Activated T-helper 1 cell treated with anti-CD3 and anti-CD28 coated beads, Interleukin-12 subunit alpha, Interleukin-12 subunit beta, Interleukin-2, Interleukin-4 antibody, amounts not matched to agents 30 ng/mL and 10 ng/mL and 1 ng/mL, durations not matched to agents 14 hours and 24 hours and 36 hours (primary cell): ENCODE measurements at regions not wholly inside any gene's neighbourhood (a gene's known extent, or its start where the extent isn't known, plus 50 kb on each side); places are given as distances from the start of the nearest gene placed in this dataset.

Experiments
- DNase-seq: peaks from one replicate; pipeline ENCODE4 v3.0.0; 2021; ENCODE audit warnings: low spot score
- H3K27ac Mint-ChIP-seq: one replicate; pipeline ENCODE4 v1.8.0; 2021; ENCODE audit warnings: mild to moderate bottlenecking, mixed read lengths
- H3K27me3 Mint-ChIP-seq: one replicate; pipeline ENCODE4 v1.8.0; 2022; ENCODE audit warnings: mild to moderate bottlenecking, moderate library complexity, mixed read lengths; ENCODE audit not compliant: insufficient read depth
- H3K36me3 Mint-ChIP-seq: one replicate; pipeline ENCODE4 v1.8.0; 2021; ENCODE audit warnings: low read depth, mixed read lengths
- H3K4me1 Mint-ChIP-seq: one replicate; pipeline ENCODE4 v1.8.0; 2021; ENCODE audit warnings: low read depth, mixed read lengths
- H3K4me3 Mint-ChIP-seq: one replicate; pipeline ENCODE4 v1.8.0; 2021; ENCODE audit warnings: mild to moderate bottlenecking, moderate library complexity, mixed read lengths
- H3K9me3 Mint-ChIP-seq: one replicate; pipeline ENCODE4 v1.8.0; 2021; ENCODE audit warnings: mixed read lengths
- intact Hi-C: fragments of 100-400 bp; cut with micrococcal nuclease; formaldehyde crosslinking; loops from one replicate; pipeline ENCODE4 v1.15.1; 2024

- H3K4me1 Mint-ChIP-seq, result no peaks in the 10 kb centered on the region
- H3K36me3 Mint-ChIP-seq, result no peaks in the 10 kb centered on the region
- no peaks in the 10 kb centered on the region for H3K9me3 Mint-ChIP-seq
- intact Hi-C loops, result no loop called here
- no peak overlapping the region for H3K27ac Mint-ChIP-seq
- no peaks in the 10 kb centered on the region for H3K27me3 Mint-ChIP-seq
- no peak for DNase-seq
- no peak overlapping the region for H3K4me3 Mint-ChIP-seq
Observed at GRCh38 chr4:123889507-123889906, 492.9 kb downstream of the SPRY1 start.

- Mint-ChIP-seq H3K27me3 (no peaks in the 10 kb centered on the region), H3K27ac (no peak overlapping the region), H3K4me3 (no peak overlapping the region), H3K4me1 (no peaks in the 10 kb centered on the region), H3K36me3 (no peaks in the 10 kb centered on the region), H3K9me3 (no peaks in the 10 kb centered on the region)
- no peak for DNase-seq
- intact Hi-C loops, result no loop called here
Observed at GRCh38 chr4:123890889-123891288, 494.3 kb downstream of the SPRY1 start.

- H3K27ac Mint-ChIP-seq, result no peak overlapping the region
- no peaks in the 10 kb centered on the region for H3K9me3 Mint-ChIP-seq
- H3K36me3 Mint-ChIP-seq, result no peaks in the 10 kb centered on the region
- intact Hi-C loops, result no loop called here
- no peaks in the 10 kb centered on the region for H3K27me3 Mint-ChIP-seq
- H3K4me3 Mint-ChIP-seq, result no peak overlapping the region
- H3K4me1 Mint-ChIP-seq, result no peaks in the 10 kb centered on the region
- no peak for DNase-seq
Observed at GRCh38 chr4:123891881-123892280, 495.3 kb downstream of the SPRY1 start.

DNA sequence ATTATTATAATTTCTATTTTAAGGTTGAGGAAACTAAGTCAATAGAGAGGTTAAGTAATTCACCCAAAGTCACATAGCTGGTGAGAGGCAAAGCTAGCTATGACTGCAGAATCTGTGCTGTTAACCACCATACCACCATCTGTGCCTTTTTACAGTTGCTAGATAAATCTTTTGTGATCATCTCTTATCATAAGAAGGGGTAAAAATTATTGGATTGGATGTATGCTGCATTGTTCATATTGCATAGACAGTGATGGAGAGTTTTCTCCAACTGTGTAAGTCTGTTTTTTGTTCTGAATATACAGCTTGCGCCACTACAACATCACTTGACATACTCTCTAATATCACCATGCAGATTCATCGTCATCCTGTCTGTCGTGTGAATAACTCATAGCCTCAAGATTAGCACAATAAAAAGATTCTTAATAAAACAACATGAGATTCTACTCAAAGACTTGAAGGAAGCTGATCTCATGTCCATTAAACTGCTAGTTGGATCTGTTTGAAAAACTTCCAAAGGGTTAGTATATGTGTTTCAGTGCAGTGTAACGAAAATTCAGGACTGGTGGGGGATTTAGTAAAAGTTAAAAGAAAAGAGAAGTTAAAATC lies 495.9 kb downstream of the SPRY1 start:
- no peaks in the 10 kb centered on the region for H3K9me3 Mint-ChIP-seq
- H3K4me1 Mint-ChIP-seq, result no peaks in the 10 kb centered on the region
- no peaks in the 10 kb centered on the region for H3K27me3 Mint-ChIP-seq
- H3K36me3 Mint-ChIP-seq, result no peaks in the 10 kb centered on the region
- DNase-seq, result no peak
- no peak overlapping the region for H3K4me3 Mint-ChIP-seq
- intact Hi-C loops, result no loop called here
- H3K27ac Mint-ChIP-seq, result no peak overlapping the region

- H3K4me3 Mint-ChIP-seq, result no peak overlapping the region
- H3K36me3 Mint-ChIP-seq, result no peaks in the 10 kb centered on the region
- H3K27ac Mint-ChIP-seq, result no peak overlapping the region
- DNase-seq, result no peak
- no peaks in the 10 kb centered on the region for H3K9me3 Mint-ChIP-seq
- H3K27me3 Mint-ChIP-seq, result no peaks in the 10 kb centered on the region
- intact Hi-C loops, result no loop called here
- no peaks in the 10 kb centered on the region for H3K4me1 Mint-ChIP-seq
Observed at GRCh38 chr4:123893011-123893981, 496.7 kb downstream of the SPRY1 start.

GRCh38 chr4:123896446-123897071 lies 500.0 kb downstream of the SPRY1 start:
- DNase-seq, result no peak
- H3K27ac Mint-ChIP-seq, result no peak overlapping the region
- H3K9me3 Mint-ChIP-seq, result no peaks in the 10 kb centered on the region
- H3K36me3 Mint-ChIP-seq, result no peaks in the 10 kb centered on the region
- H3K27me3 Mint-ChIP-seq, result no peaks in the 10 kb centered on the region
- H3K4me3 Mint-ChIP-seq, result no peak overlapping the region
- intact Hi-C loops, result no loop called here
- no peaks in the 10 kb centered on the region for H3K4me1 Mint-ChIP-seq

- no peak overlapping the region for H3K27ac Mint-ChIP-seq
- H3K36me3 Mint-ChIP-seq, result no peaks in the 10 kb centered on the region
- H3K27me3 Mint-ChIP-seq, result peaks cover 4% of the 10 kb centered on the region
- no peaks in the 10 kb centered on the region for H3K4me1 Mint-ChIP-seq
- H3K4me3 Mint-ChIP-seq, result no peak overlapping the region
- intact Hi-C loops, result no loop called here
- no peaks in the 10 kb centered on the region for H3K9me3 Mint-ChIP-seq
- no peak for DNase-seq
Observed at GRCh38 chr4:123898946-123899666, 502.5 kb downstream of the SPRY1 start.

- no peak overlapping the region for H3K4me3 Mint-ChIP-seq
- intact Hi-C loops, result no loop called here
- no peaks in the 10 kb centered on the region for H3K9me3 Mint-ChIP-seq
- DNase-seq, result no peak
- H3K4me1 Mint-ChIP-seq, result no peaks in the 10 kb centered on the region
- H3K27me3 Mint-ChIP-seq, result peaks cover 4% of the 10 kb centered on the region
- no peak overlapping the region for H3K27ac Mint-ChIP-seq
- no peaks in the 10 kb centered on the region for H3K36me3 Mint-ChIP-seq
Observed at GRCh38 chr4:123904882-123905281, 508.3 kb downstream of the SPRY1 start.

- Mint-ChIP-seq H3K27me3 (peaks cover 2% of the 10 kb centered on the region), H3K4me1 (no peaks in the 10 kb centered on the region), H3K36me3 (no peaks in the 10 kb centered on the region), H3K4me3 (no peak overlapping the region), H3K9me3 (no peaks in the 10 kb centered on the region), H3K27ac (no peak overlapping the region)
- DNase-seq, result no peak
- intact Hi-C loops, result no loop called here
Observed at GRCh38 chr4:123913598-123913997, 517.0 kb downstream of the SPRY1 start.

DNA sequence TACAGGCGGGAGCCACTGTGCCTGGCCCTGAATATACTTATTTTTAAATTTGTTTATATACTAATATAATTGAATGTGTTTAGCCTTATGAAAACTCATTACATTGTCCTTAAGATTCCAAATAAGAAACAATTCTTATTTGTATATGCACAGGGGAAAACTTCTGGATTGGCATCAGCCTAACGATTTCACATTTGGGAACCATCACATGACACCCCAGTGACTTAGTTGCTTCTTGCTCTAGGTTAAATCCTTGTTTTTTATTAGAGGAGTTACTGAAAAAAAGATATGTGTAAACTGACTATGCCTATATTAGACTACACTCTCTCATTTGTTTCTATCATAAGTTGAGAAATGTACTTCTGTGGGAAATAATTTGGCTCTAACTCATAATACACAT lies 520.2 kb downstream of the SPRY1 start:
- no peaks in the 10 kb centered on the region for H3K9me3 Mint-ChIP-seq
- intact Hi-C loops, result no loop called here
- no peaks in the 10 kb centered on the region for H3K36me3 Mint-ChIP-seq
- no peak overlapping the region for H3K4me3 Mint-ChIP-seq
- no peaks in the 10 kb centered on the region for H3K27me3 Mint-ChIP-seq
- H3K4me1 Mint-ChIP-seq, result no peaks in the 10 kb centered on the region
- DNase-seq, result no peak
- H3K27ac Mint-ChIP-seq, result no peak overlapping the region

GRCh38 chr4:123919576-123920098 lies 523.0 kb downstream of the SPRY1 start:
- Mint-ChIP-seq H3K9me3 (no peaks in the 10 kb centered on the region), H3K36me3 (no peaks in the 10 kb centered on the region), H3K27ac (no peak overlapping the region), H3K4me3 (no peak overlapping the region), H3K4me1 (no peaks in the 10 kb centered on the region), H3K27me3 (peaks cover 3% of the 10 kb centered on the region)
- intact Hi-C loops, result no loop called here
- DNase-seq, result no peak

- DNase-seq, result no peak
- Mint-ChIP-seq H3K4me1 (no peaks in the 10 kb centered on the region), H3K4me3 (no peak overlapping the region), H3K27me3 (peaks cover 3% of the 10 kb centered on the region), H3K9me3 (no peaks in the 10 kb centered on the region), H3K27ac (no peak overlapping the region), H3K36me3 (no peaks in the 10 kb centered on the region)
- intact Hi-C loops, result no loop called here
Observed at GRCh38 chr4:123921339-123921738, 524.7 kb downstream of the SPRY1 start.
